ENCODE measurements at regions not wholly inside any gene's neighbourhood (a gene's known extent, or its start where the extent isn't known, plus 50 kb on each side); places are given as distances from the start of the nearest gene placed in this dataset.
"Not testable (repeated sequence)": the region's sequence is repeated elsewhere in the genome, so short reads cannot be mapped to it uniquely, and the experiment has no call there.

- no peak for DNase-seq (ENCODE audit: low read depth in 2 of 2)
Measured at GRCh38 chr16:64730261-64730660, 391.6 kb downstream of the CDH11 start.

- no peak for DNase-seq (ENCODE audit: low read depth in 2 of 2)
Measured at GRCh38 chr16:64724339-64724738, 397.5 kb downstream of the CDH11 start.

- DNase-seq (ENCODE audit: low read depth in 2 of 2), result no peak
Measured at GRCh38 chr16:64718486-64718885, 403.4 kb downstream of the CDH11 start.

GRCh38 chr16:64717871-64718270 lies 404.0 kb downstream of the CDH11 start:
- no peak for DNase-seq (ENCODE audit: low read depth in 2 of 2)

GRCh38 chr16:64715624-64716023 lies 406.2 kb downstream of the CDH11 start:
- no peak for DNase-seq (ENCODE audit: low read depth in 2 of 2)

- DNase-seq (ENCODE audit: low read depth in 2 of 2), result no peak
Measured at GRCh38 chr16:64712026-64712425, 409.8 kb downstream of the CDH11 start.

GRCh38 chr16:64711596-64711995 lies 410.3 kb downstream of the CDH11 start:
- DNase-seq (ENCODE audit: low read depth in 2 of 2), result no peak

GRCh38 chr16:64711026-64711425 lies 410.8 kb downstream of the CDH11 start:
- no peak for DNase-seq (ENCODE audit: low read depth in 2 of 2)

GRCh38 chr16:64705443-64705842 lies 416.4 kb downstream of the CDH11 start:
- DNase-seq (ENCODE audit: low read depth in 2 of 2), result no peak

- DNase-seq (ENCODE audit: low read depth in 2 of 2), result no peak
Measured at GRCh38 chr16:64704386-64704785, 417.5 kb downstream of the CDH11 start.

- DNase-seq (ENCODE audit: low read depth in 2 of 2), result no peak
Measured at GRCh38 chr16:64702415-64702814, 419.4 kb downstream of the CDH11 start.

- DNase-seq (ENCODE audit: low read depth in 2 of 2), result no peak
Measured at GRCh38 chr16:64700628-64701027, 421.2 kb downstream of the CDH11 start.

- no peak for DNase-seq (ENCODE audit: low read depth in 2 of 2)
Measured at GRCh38 chr16:64696866-64697265, 425.0 kb downstream of the CDH11 start.

- DNase-seq (ENCODE audit: low read depth in 2 of 2), result no peak
Measured at GRCh38 chr16:64695684-64696083, 426.2 kb downstream of the CDH11 start.

GRCh38 chr16:64693946-64694345 lies 427.9 kb downstream of the CDH11 start:
- DNase-seq (ENCODE audit: low read depth in 2 of 2), result no peak

- DNase-seq (ENCODE audit: low read depth in 2 of 2), result no peak
Measured at GRCh38 chr16:64687786-64688185, 434.1 kb downstream of the CDH11 start.

- no peak for DNase-seq (ENCODE audit: low read depth in 2 of 2)
Measured at GRCh38 chr16:64687123-64687522, 434.7 kb downstream of the CDH11 start.

- DNase-seq (ENCODE audit: low read depth in 2 of 2), result no peak
Measured at GRCh38 chr16:64679976-64680690, 441.7 kb downstream of the CDH11 start.

GRCh38 chr16:64669573-64669972 lies 452.3 kb downstream of the CDH11 start:
- DNase-seq (ENCODE audit: low read depth in 2 of 2), result no peak

- DNase-seq (ENCODE audit: low read depth in 2 of 2), result no peak
Measured at GRCh38 chr16:64667334-64667877, 454.5 kb downstream of the CDH11 start.

- not testable (repeated sequence) for DNase-seq (ENCODE audit: low read depth in 2 of 2)
Measured at GRCh38 chr16:64662312-64662711, 459.6 kb downstream of the CDH11 start.

- DNase-seq (ENCODE audit: low read depth in 2 of 2), result no peak
Measured at GRCh38 chr16:64659866-64660265, 462.0 kb downstream of the CDH11 start.

GRCh38 chr16:64657316-64658011 lies 464.4 kb downstream of the CDH11 start:
- DNase-seq (ENCODE audit: low read depth in 2 of 2), result no peak
